Small intestine (tissue), 7 donors: ENCODE measurements at regions not wholly inside any gene's neighbourhood (a gene's known extent, or its start where the extent isn't known, plus 50 kb on each side); places are given as distances from the start of the nearest gene placed in this dataset.
"Not testable (repeated sequence)": the region's sequence is repeated elsewhere in the genome, so short reads cannot be mapped to it uniquely, and the experiment has no call there.

Source experiments
- DNase-seq, 2 donors: peaks; one replicate each; pipeline versions ENCODE4 v3.0.0 to v3.0.0-alpha.2; 2013
- FAIRE-seq: peaks from 2 replicates; lab custom pipeline; 2012; peaks lifted over from hg19 to GRCh38; lab: Jason Lieb, UNC
- H3K27ac ChIP-seq, 3 donors: one replicate each; pipeline ENCODE4 v1.5.1; 2013; ENCODE audit warnings: low read length in 2 of 3, mild to moderate bottlenecking in 2 of 3, control low read depth in 1 of 3, inconsistent platforms in 1 of 3, low read depth in 1 of 3, moderate library complexity in 1 of 3
- H3K27me3 ChIP-seq, 3 donors: one replicate each; pipeline ENCODE4 v1.6.1; 2013; ENCODE audit warnings: low read length in 3 of 3, inconsistent platforms in 1 of 3; ENCODE audit not compliant: control insufficient read depth in 3 of 3, insufficient read depth in 3 of 3
- H3K36me3 ChIP-seq, 3 donors: one replicate each; pipeline ENCODE4 v1.6.1; 2013; ENCODE audit warnings: low read length in 3 of 3, inconsistent platforms in 1 of 3, low read depth in 1 of 3, mild to moderate bottlenecking in 1 of 3, moderate library complexity in 1 of 3; ENCODE audit not compliant: control insufficient read depth in 3 of 3, insufficient read depth in 2 of 3
- H3K4me1 ChIP-seq, 3 donors: one replicate each; pipeline ENCODE4 v1.6.1; 2013; ENCODE audit warnings: low read length in 2 of 3, inconsistent platforms in 1 of 3, low read depth in 1 of 3, mild to moderate bottlenecking in 1 of 3, moderate library complexity in 1 of 3; ENCODE audit not compliant: control insufficient read depth in 3 of 3, insufficient read depth in 2 of 3
- H3K4me3 ChIP-seq, 3 donors: one replicate each; pipeline ENCODE4 v1.5.1; 2013; ENCODE audit warnings: low read length in 3 of 3, control low read depth in 1 of 3, inconsistent platforms in 1 of 3, low read depth in 1 of 3, mild to moderate bottlenecking in 1 of 3, moderate library complexity in 1 of 3
- H3K9me3 ChIP-seq, 2 donors: one replicate each; pipeline ENCODE4 v1.6.1; 2013; ENCODE audit warnings: low read depth in 1 of 2, low read length in 1 of 2; ENCODE audit not compliant: control insufficient read depth in 2 of 2, insufficient read depth in 1 of 2
- WGBS, 3 donors: extraction: QIAGEN DNeasy Blood & Tissue Kit; methylation state at CpG; one replicate each; pipeline ENCODE4 v1.1.7; 2013; 5-methylcytosine and 5-hydroxymethylcytosine counted together
- donor health status: healthy with polysubstance abuse.
- donor health status: control.
- donor health status: control.
- donor health status: Bipolar disorder and iron deficiency.
- donor health status: healthy.

- peaks cover 0 to 6% (median 3%) of the 10 kb centered on the region in 3 donors for H3K4me1 ChIP-seq
- WGBS, 3 donors, result 89 to 97% (median 90%) methylated on average over 6 of the region's 6 CpGs
- DNase-seq, result no peak
- no peak overlapping the region for H3K27ac ChIP-seq
- no peaks in the 10 kb centered on the region for H3K36me3 ChIP-seq
- H3K4me3 ChIP-seq, result no peak overlapping the region
- no peaks in the 10 kb centered on the region for H3K9me3 ChIP-seq
- no peaks in the 10 kb centered on the region for H3K27me3 ChIP-seq
- FAIRE-seq, result no peak
Measured at GRCh38 chr1:185473186-185473585, 156.1 kb upstream of the IVNS1ABP start.

- Histone ChIP-seq H3K9me3 (no peaks in the 10 kb centered on the region), H3K4me3 (no peak overlapping the region), H3K36me3 (no peaks in the 10 kb centered on the region), H3K4me1 (peaks cover 0 to 8% (median 2%) of the 10 kb centered on the region in 3 donors), H3K27ac (no peak overlapping the region), H3K27me3 (no peaks in the 10 kb centered on the region)
- FAIRE-seq, result no peak
- WGBS, 3 donors, result 94 to 100% (median 95%) methylated on average over 1 of the region's 1 CpG
- DNase-seq, result no peak
Measured at GRCh38 chr1:185468626-185469025, 151.6 kb upstream of the IVNS1ABP start.

DNA sequence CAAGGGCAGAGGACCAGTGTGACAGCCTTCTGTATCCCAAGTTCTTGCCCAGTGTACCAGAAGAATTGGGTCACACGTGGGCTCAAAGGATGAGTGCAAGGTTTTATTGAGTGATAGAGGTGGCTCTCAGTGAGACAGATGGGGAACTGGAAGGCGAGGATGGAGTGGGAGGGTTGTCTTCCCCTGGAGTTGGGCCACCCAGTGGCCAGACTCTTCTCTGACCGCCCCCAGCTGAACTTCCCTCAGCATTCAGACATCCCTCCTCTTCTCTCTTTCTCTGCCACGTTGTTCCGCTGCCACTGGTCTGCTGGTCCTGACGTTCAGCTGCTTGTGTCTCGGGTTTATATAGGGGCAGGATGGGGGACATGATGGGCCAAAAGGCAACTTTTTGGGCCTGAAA lies 150.1 kb upstream of the IVNS1ABP start:
- DNase-seq (no peak), FAIRE-seq (no peak)
- no peak overlapping the region for H3K27ac ChIP-seq
- no peaks in the 10 kb centered on the region for H3K27me3 ChIP-seq
- H3K4me1 ChIP-seq, result peaks cover 0 to 18% (median 2%) of the 10 kb centered on the region in 3 donors
- 88 to 95% (median 89%) methylated on average over 7 of the region's 7 CpGs for WGBS, 3 donors
- H3K4me3 ChIP-seq, result no peak overlapping the region
- H3K36me3 ChIP-seq, result no peaks in the 10 kb centered on the region
- H3K9me3 ChIP-seq, result no peaks in the 10 kb centered on the region

GRCh38 chr1:185464777-185465176 lies 147.7 kb upstream of the IVNS1ABP start:
- WGBS, 3 donors, result 11 to 49% (median 27%) methylated on average over 4 of the region's 4 CpGs
- H3K36me3 ChIP-seq, result no peaks in the 10 kb centered on the region
- DNase-seq, result peak in 1 of 2 donors; percentile 72
- no peak overlapping the region for H3K27ac ChIP-seq
- peaks cover 0 to 22% (median 2%) of the 10 kb centered on the region in 3 donors for H3K4me1 ChIP-seq
- H3K9me3 ChIP-seq, result no peaks in the 10 kb centered on the region
- no peak overlapping the region for H3K4me3 ChIP-seq
- H3K27me3 ChIP-seq, result no peaks in the 10 kb centered on the region
- FAIRE-seq, result no peak

DNA sequence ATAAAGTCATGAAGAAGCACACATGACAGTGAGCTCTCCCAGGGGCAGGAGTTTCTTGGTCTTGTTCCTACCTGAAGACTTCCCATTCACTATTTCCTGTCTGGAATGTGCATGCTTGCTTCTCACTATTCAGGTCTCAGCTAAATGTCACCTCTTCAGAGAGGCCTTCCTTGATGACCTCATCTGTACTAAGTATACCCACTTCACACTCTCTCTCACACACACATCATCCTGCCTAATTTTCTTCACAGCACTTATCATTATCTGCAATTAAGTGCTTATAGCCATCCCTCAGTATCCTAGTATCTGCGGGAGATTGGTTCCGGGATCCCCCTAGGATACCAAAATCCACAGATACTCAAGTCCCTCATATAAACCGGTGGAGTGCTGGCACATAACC lies 146.4 kb upstream of the IVNS1ABP start:
- FAIRE-seq (no peak), DNase-seq (no peak)
- H3K9me3 ChIP-seq, result no peaks in the 10 kb centered on the region
- H3K27ac ChIP-seq, result peak overlapping the region in 1 of 3 donors; percentile 42
- H3K27me3 ChIP-seq, result no peaks in the 10 kb centered on the region
- H3K36me3 ChIP-seq, result no peaks in the 10 kb centered on the region
- 59 to 81% (median 63%) methylated on average over 3 of the region's 3 CpGs for WGBS, 3 donors
- H3K4me1 ChIP-seq, result peaks cover 0 to 23% (median 2%) of the 10 kb centered on the region in 3 donors
- no peak overlapping the region for H3K4me3 ChIP-seq

GRCh38 chr1:185463011-185463410 lies 146.0 kb upstream of the IVNS1ABP start:
- Histone ChIP-seq H3K9me3 (no peaks in the 10 kb centered on the region), H3K27ac (peak overlapping the region in 1 of 3 donors; percentile 42), H3K27me3 (no peaks in the 10 kb centered on the region), H3K4me1 (peaks cover 0 to 24% (median 2%) of the 10 kb centered on the region in 3 donors), H3K36me3 (no peaks in the 10 kb centered on the region), H3K4me3 (no peak overlapping the region)
- WGBS, 3 donors, result 14 to 61% (median 35%) methylated on average over 4 of the region's 4 CpGs
- DNase-seq (peak; percentile 36 to 71), FAIRE-seq (no peak)

GRCh38 chr1:185460723-185461122 lies 143.7 kb upstream of the IVNS1ABP start:
- H3K27ac ChIP-seq, H3K27me3 ChIP-seq, H3K36me3 ChIP-seq, H3K9me3 ChIP-seq, FAIRE-seq, H3K4me3 ChIP-seq, DNase-seq: not testable (repeated sequence)
- WGBS, 3 donors, result 91 to 98% (median 93%) methylated on average over 4 of the region's 4 CpGs
- peaks cover 0 to 24% (median 2%) of the 10 kb centered on the region in 3 donors for H3K4me1 ChIP-seq

DNA sequence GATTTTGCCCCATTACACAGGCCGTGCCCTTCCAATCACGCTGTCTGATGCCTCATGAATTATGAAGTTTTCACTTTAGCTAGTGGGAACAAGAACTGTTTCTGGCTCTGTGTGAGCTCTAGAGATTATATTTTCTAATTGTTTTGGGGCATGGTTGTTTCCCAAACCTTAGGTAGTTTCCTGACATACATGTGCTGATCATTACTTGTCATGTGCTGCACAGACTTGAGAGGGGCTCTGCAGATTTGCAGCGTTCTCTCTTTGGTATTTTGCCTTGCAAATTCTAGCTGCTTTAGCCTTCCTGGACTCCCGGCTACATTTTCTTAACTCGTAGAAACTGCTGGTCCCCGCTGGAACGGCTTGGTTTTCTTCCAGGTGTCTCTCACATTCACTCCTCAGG lies 142.1 kb upstream of the IVNS1ABP start:
- peaks cover 0 to 16% (median 0%) of the 10 kb centered on the region in 3 donors for H3K4me1 ChIP-seq
- WGBS, 3 donors, result 92 to 95% (median 93%) methylated on average over 7 of the region's 7 CpGs
- FAIRE-seq, result no peak

GRCh38 chr1:185458670-185459069 lies 141.6 kb upstream of the IVNS1ABP start:
- 19 to 66% (median 24%) methylated on average over 2 of the region's 2 CpGs for WGBS, 3 donors
- Histone ChIP-seq H3K4me3 (no peak overlapping the region), H3K9me3 (no peaks in the 10 kb centered on the region), H3K27ac (no peak overlapping the region), H3K27me3 (no peaks in the 10 kb centered on the region), H3K4me1 (peaks cover 0 to 16% (median 0%) of the 10 kb centered on the region in 3 donors), H3K36me3 (no peaks in the 10 kb centered on the region)
- DNase-seq, result peak in 1 of 2 donors; percentile 53
- FAIRE-seq, result no peak

More for the DNA sequence above, 142.1 kb upstream of the IVNS1ABP start:
- DNase-seq, result no peak
- H3K27ac ChIP-seq, result no peak overlapping the region
- no peaks in the 10 kb centered on the region for H3K27me3 ChIP-seq
- H3K36me3 ChIP-seq, result no peaks in the 10 kb centered on the region
- H3K4me3 ChIP-seq, result no peak overlapping the region
- no peaks in the 10 kb centered on the region for H3K9me3 ChIP-seq
